Ishikawa (cell line): ENCODE measurements at regions not wholly inside any gene's neighbourhood (a gene's known extent, or its start where the extent isn't known, plus 50 kb on each side); places are given as distances from the start of the nearest gene placed in this dataset.

ENCODE experiments used
- CEBPB ChIP-seq: IDR thresholded peaks from 2 replicates; pipeline ENCODE4 v1.6.1; 2012
- CREB1 ChIP-seq: IDR thresholded peaks from 2 replicates; pipeline ENCODE4 v1.6.1; 2012; ENCODE audit warnings: low read depth
- EGR1 ChIP-seq: IDR thresholded peaks from 2 replicates; pipeline ENCODE4 v1.6.1; 2012
- EP300 ChIP-seq: IDR thresholded peaks from 2 replicates; pipeline ENCODE4 v1.6.1; 2012; ENCODE audit warnings: borderline replicate concordance
- FOXM1 ChIP-seq: IDR thresholded peaks from 2 replicates; pipeline ENCODE4 v1.6.1; 2012; ENCODE audit warnings: low read depth, borderline replicate concordance
- MAX ChIP-seq: IDR thresholded peaks from 2 replicates; pipeline ENCODE4 v1.6.1; 2012
- NFIC ChIP-seq: IDR thresholded peaks from 2 replicates; pipeline ENCODE4 v1.6.1; 2012
- RAD21 ChIP-seq: IDR thresholded peaks from 2 replicates; pipeline ENCODE4 v1.6.1; 2012; ENCODE audit warnings: low read depth
- TAF1 ChIP-seq: IDR thresholded peaks from 2 replicates; pipeline ENCODE4 v1.6.1; 2012; ENCODE audit warnings: low read depth, mild to moderate bottlenecking
- TCF12 ChIP-seq: IDR thresholded peaks from 2 replicates; pipeline ENCODE4 v1.6.1; 2012; ENCODE audit warnings: low read depth
- TEAD4 ChIP-seq: IDR thresholded peaks from 2 replicates; pipeline ENCODE4 v1.6.1; 2012
- USF1 ChIP-seq: IDR thresholded peaks from 2 replicates; pipeline ENCODE4 v1.6.1; 2012
- YY1 ChIP-seq: IDR thresholded peaks from 2 replicates; pipeline ENCODE4 v1.6.1; 2012; ENCODE audit warnings: low read depth
- ZBTB7A ChIP-seq: IDR thresholded peaks from 2 replicates; pipeline ENCODE4 v1.6.1; 2012; ENCODE audit warnings: low read depth
- TF ChIP-seq, protein P1 (sequence below): IDR thresholded peaks from 2 replicates; pipeline ENCODE4 v1.6.1; 2012; ENCODE audit warnings: low read depth, mild to moderate bottlenecking

DNA sequence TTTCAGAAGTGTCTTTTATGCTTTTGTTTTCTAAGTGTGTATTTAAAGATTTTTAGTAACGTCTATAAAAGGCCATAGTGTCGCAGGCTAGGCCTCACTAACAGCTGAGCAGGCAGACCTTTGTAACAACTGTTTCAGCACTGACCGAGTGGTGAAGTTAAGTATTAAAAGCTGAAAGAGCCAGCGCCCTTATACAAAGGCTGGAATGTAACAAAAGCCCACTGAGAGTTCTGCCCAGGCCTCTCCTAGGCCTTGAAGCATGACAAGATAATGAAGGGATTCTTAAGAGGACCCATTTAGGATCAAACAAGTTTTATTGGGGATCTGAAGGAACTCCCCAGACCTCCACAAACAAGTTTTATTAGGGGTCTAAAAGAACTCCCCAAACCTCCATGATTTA is 722.5 kb upstream of the PRKX start:
- no peak for TF ChIP-seq MAX
- no peak for TF ChIP-seq NFIC
- no peak for TF ChIP-seq YY1
- no peak for TF ChIP-seq CREB1
- TF ChIP-seq EP300: no peak
- TF ChIP-seq FOXM1: no peak
- no peak for TF ChIP-seq EGR1
- TF ChIP-seq TEAD4: no peak
- no peak for TF ChIP-seq RAD21
- TF ChIP-seq CEBPB: no peak
- no peak for TF ChIP-seq TCF12
- no peak for TF ChIP-seq USF1
- TF ChIP-seq, protein P1, sequence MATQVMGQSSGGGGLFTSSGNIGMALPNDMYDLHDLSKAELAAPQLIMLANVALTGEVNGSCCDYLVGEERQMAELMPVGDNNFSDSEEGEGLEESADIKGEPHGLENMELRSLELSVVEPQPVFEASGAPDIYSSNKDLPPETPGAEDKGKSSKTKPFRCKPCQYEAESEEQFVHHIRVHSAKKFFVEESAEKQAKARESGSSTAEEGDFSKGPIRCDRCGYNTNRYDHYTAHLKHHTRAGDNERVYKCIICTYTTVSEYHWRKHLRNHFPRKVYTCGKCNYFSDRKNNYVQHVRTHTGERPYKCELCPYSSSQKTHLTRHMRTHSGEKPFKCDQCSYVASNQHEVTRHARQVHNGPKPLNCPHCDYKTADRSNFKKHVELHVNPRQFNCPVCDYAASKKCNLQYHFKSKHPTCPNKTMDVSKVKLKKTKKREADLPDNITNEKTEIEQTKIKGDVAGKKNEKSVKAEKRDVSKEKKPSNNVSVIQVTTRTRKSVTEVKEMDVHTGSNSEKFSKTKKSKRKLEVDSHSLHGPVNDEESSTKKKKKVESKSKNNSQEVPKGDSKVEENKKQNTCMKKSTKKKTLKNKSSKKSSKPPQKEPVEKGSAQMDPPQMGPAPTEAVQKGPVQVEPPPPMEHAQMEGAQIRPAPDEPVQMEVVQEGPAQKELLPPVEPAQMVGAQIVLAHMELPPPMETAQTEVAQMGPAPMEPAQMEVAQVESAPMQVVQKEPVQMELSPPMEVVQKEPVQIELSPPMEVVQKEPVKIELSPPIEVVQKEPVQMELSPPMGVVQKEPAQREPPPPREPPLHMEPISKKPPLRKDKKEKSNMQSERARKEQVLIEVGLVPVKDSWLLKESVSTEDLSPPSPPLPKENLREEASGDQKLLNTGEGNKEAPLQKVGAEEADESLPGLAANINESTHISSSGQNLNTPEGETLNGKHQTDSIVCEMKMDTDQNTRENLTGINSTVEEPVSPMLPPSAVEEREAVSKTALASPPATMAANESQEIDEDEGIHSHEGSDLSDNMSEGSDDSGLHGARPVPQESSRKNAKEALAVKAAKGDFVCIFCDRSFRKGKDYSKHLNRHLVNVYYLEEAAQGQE: no peak
- no peak for TF ChIP-seq ZBTB7A

DNA sequence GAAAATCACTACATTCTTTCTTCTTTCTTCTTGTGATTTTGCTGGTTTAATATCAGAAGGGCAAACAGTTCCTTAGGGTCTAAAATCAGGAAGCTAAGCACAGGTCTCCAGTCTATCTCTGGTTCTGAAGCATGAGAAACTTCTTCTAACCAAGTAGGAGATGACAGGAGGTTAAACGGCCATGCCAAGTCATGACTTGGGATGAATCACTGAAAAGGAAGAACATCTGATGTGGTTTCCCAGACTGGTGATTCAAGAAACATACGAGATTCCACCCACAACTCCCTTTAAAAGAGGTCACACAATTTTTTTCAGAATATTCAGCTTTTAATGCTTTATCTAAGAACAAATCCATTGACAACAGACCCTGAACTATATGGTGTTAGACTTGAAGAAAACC is 684.0 kb upstream of the PRKX start:
- no peak for TF ChIP-seq TAF1
- TF ChIP-seq, protein P1: no peak
- TF ChIP-seq NFIC: no peak
- TF ChIP-seq EP300: no peak
- no peak for TF ChIP-seq CREB1
- TF ChIP-seq ZBTB7A: no peak
- no peak for TF ChIP-seq EGR1
- no peak for TF ChIP-seq YY1
- TF ChIP-seq TCF12: no peak
- no peak for TF ChIP-seq CEBPB
- TF ChIP-seq USF1: no peak
- no peak for TF ChIP-seq MAX
- no peak for TF ChIP-seq RAD21
- no peak for TF ChIP-seq FOXM1

GRCh38 chrX:4382273-4382672 is 668.8 kb upstream of the PRKX start:
- no peak for TF ChIP-seq MAX

DNA sequence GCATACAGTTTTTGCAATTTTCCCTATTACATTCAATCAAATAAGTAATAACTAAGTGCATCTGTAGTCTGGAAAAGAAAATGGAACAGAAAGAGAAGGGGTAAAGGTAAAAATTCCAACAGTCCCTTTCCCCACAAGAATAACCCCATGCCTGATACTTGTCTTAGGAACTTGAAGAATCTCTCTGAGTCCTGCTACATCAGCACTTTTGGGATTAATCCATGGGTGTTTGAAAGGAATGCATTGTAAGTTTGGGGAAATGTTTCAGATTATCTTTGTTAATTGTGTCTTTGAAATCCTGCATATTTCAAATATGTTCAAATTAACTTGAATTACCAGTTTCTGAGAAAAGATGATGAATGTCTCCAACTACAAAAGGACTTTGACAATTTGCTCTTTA is 667.3 kb upstream of the PRKX start:
- TF ChIP-seq USF1 (no peak), FOXM1 (no peak), CEBPB (no peak), TCF12 (no peak), ZBTB7A (no peak), EP300 (no peak), NFIC (no peak), TAF1 (no peak), RAD21 (no peak), MAX (no peak), EGR1 (no peak), CREB1 (no peak)
- TF ChIP-seq, protein P1: no peak
